Hematopoietic multipotent progenitor cell (in vitro differentiated cells): ENCODE measurements at regions not wholly inside any gene's neighbourhood (a gene's known extent, or its start where the extent isn't known, plus 50 kb on each side); places are given as distances from the start of the nearest gene placed in this dataset.
"Not testable (repeated sequence)": the region's sequence is repeated elsewhere in the genome, so short reads cannot be mapped to it uniquely, and the experiment has no call there.

ENCODE experiments used
- DNase-seq, 3 donors: peaks; one replicate each; pipeline ENCODE4 v3.0.0-alpha.2; 2011 to 2015; ENCODE audit warnings: low read depth in 2 of 3, low spot score in 2 of 3

GRCh38 chr22:45061332-45061731 is 51.5 kb upstream of the PHF21B start:
- no peak for DNase-seq

- peak in 2 of 3 donors; percentile 24 to 45 for DNase-seq
Observed at GRCh38 chr22:45064313-45065278, 54.8 kb upstream of the PHF21B start.

- DNase-seq: no peak
Observed at GRCh38 chr22:45065726-45066125, 55.9 kb upstream of the PHF21B start.

GRCh38 chr22:45067731-45068130 is 57.9 kb upstream of the PHF21B start:
- DNase-seq: no peak

- no peak for DNase-seq
Observed at GRCh38 chr22:45069925-45070324, 60.1 kb upstream of the PHF21B start.

GRCh38 chr22:45071618-45072017 is 61.8 kb upstream of the PHF21B start:
- no peak for DNase-seq

- no peak for DNase-seq
Observed at GRCh38 chr22:45072322-45072903, 62.6 kb upstream of the PHF21B start.

- DNase-seq: no peak
Observed at GRCh38 chr22:45073064-45073463, 63.3 kb upstream of the PHF21B start.

GRCh38 chr22:45077286-45077685 is 67.5 kb upstream of the PHF21B start:
- no peak for DNase-seq

GRCh38 chr22:45077826-45078334 is 68.1 kb upstream of the PHF21B start:
- DNase-seq: no peak

GRCh38 chr22:45082795-45083194 is 73.0 kb upstream of the PHF21B start:
- no peak for DNase-seq

GRCh38 chr22:45083659-45084305 is 74.0 kb upstream of the PHF21B start:
- no peak for DNase-seq

- DNase-seq: no peak
Observed at GRCh38 chr22:45084400-45084920, 74.7 kb upstream of the PHF21B start.

GRCh38 chr22:45087802-45088201 is 75.9 kb upstream of the NUP50 start:
- no peak for DNase-seq

- no peak for DNase-seq
Observed at GRCh38 chr22:45088576-45088975, 75.1 kb upstream of the NUP50 start.

GRCh38 chr22:45090497-45090910 is 73.2 kb upstream of the NUP50 start:
- DNase-seq: no peak

GRCh38 chr22:45091254-45091854 is 72.4 kb upstream of the NUP50 start:
- no peak for DNase-seq

GRCh38 chr22:45091875-45092274 is 71.8 kb upstream of the NUP50 start:
- not testable (repeated sequence) for DNase-seq

GRCh38 chr22:45092644-45093043 is 71.1 kb upstream of the NUP50 start:
- DNase-seq: no peak

- DNase-seq: no peak
Observed at GRCh38 chr22:45093609-45094008, 70.1 kb upstream of the NUP50 start.
